ENCODE measurements at regions not wholly inside any gene's neighbourhood (a gene's known extent, or its start where the extent isn't known, plus 50 kb on each side); places are given as distances from the start of the nearest gene placed in this dataset.
"Not testable (repeated sequence)": the region's sequence is repeated elsewhere in the genome, so short reads cannot be mapped to it uniquely, and the experiment has no call there.

GRCh38 chr10:8346861-8347260 is 292.4 kb downstream of the GATA3 start:
- Histone ChIP-seq H3K4me3 (replicated peaks in 1 of 2; ENCODE audit: low read depth in 1 of 2, low read length in 2 of 2) (no peak overlapping the region), H3K79me2 (ENCODE audit: insufficient read depth, low read length) (no peaks in the 10 kb centered on the region), H3K36me3 (ENCODE audit: control insufficient read depth in 1 of 2, insufficient read depth in 2 of 2, low read length in 2 of 2) (no peaks in the 10 kb centered on the region), H3K27ac (ENCODE audit: low read depth, low read length) (no peak overlapping the region), H3K4me1 (ENCODE audit: control insufficient read depth in 1 of 2, insufficient read depth in 2 of 2, low read length in 2 of 2) (no peaks in the 10 kb centered on the region), H3K9me2 (ENCODE audit: insufficient read depth) (no peaks in the 10 kb centered on the region), H3K9ac (ENCODE audit: low read length) (no peak overlapping the region), H3K27me3 (ENCODE audit: insufficient read depth, low read length) (no peaks in the 10 kb centered on the region), H2AFZ (ENCODE audit: low read depth, low read length, poor library complexity, severe bottlenecking) (no peak overlapping the region), H3K9me3 (ENCODE audit: control insufficient read depth in 1 of 2, insufficient read depth in 1 of 2, low read depth in 1 of 2, low read length in 2 of 2) (no peaks in the 10 kb centered on the region), H3K4me2 (ENCODE audit: low read length) (no peak overlapping the region), H4K20me1 (ENCODE audit: insufficient read depth) (no peaks in the 10 kb centered on the region)
- intact Hi-C loops (cut with micrococcal nuclease), result no loop called here
- ChIA-PET POLR2A (no interaction called here), CTCF (no interaction called here), RAD21 (ENCODE audit: low non-redundant PET in 1 of 2, low total read pairs in 2 of 2, uncharacterized antibody in 2 of 2, unreplicated experiment in 2 of 2) (no interaction called here)
- DNase-seq (ENCODE audit: low read depth, low spot score) (no peak), ATAC-seq (no peak)
- TF ChIP-seq ELF1 (IDR thresholded peaks at IDR 0.05; ENCODE audit: borderline replicate concordance, low read depth), result no peak
- TF ChIP-seq ZBTB33 (IDR thresholded peaks at IDR 0.05; ENCODE audit: extremely low read depth, insufficient replicate concordance, low read length), result no peak
- TF ChIP-seq SRF (IDR thresholded peaks at IDR 0.05; ENCODE audit: low read depth), result no peak
- no peak for TF ChIP-seq SP1 (IDR thresholded peaks at IDR 0.05; ENCODE audit: low read depth)
- TF ChIP-seq CBX3 (IDR thresholded peaks at IDR 0.05; ENCODE audit: low read depth), result no peak
- no peak for TF ChIP-seq ZFX (IDR thresholded peaks at IDR 0.05)
- TF ChIP-seq TCF7L2 (IDR thresholded peaks at IDR 0.05; ENCODE audit: borderline replicate concordance, extremely low read depth, insufficient read depth, insufficient read length), result no peak
- TF ChIP-seq POLR2AphosphoS5 (IDR thresholded peaks at IDR 0.05; ENCODE audit: low read depth, low read length), result no peak
- TF ChIP-seq REST (IDR thresholded peaks at IDR 0.05; ENCODE audit: low read depth), result no peak
- TF ChIP-seq CTCF (IDR thresholded peaks at IDR 0.05 in 2 of 3, conservative IDR thresholded peaks at IDR 0.05 in 1 of 3; ENCODE audit: borderline replicate concordance in 1 of 3, insufficient read depth in 1 of 3, low read depth in 2 of 3, low read length in 2 of 3), result no peak
- BruUV-seq (replicated peaks), result no TSS peak

GRCh38 chr10:8347614-8348013 is 293.1 kb downstream of the GATA3 start:
- H2AFZ ChIP-seq (ENCODE audit: low read depth, low read length, poor library complexity, severe bottlenecking); intact Hi-C loops (cut with micrococcal nuclease); POLR2A ChIA-PET; ATAC-seq; H3K4me1 ChIP-seq (ENCODE audit: control insufficient read depth in 1 of 2, insufficient read depth in 2 of 2, low read length in 2 of 2); H4K20me1 ChIP-seq (ENCODE audit: insufficient read depth); H3K79me2 ChIP-seq (ENCODE audit: insufficient read depth, low read length); RAD21 ChIA-PET (ENCODE audit: low non-redundant PET in 1 of 2, low total read pairs in 2 of 2, uncharacterized antibody in 2 of 2, unreplicated experiment in 2 of 2); DNase-seq (ENCODE audit: low read depth, low spot score); H3K27ac ChIP-seq (ENCODE audit: low read depth, low read length); H3K4me2 ChIP-seq (ENCODE audit: low read length); H3K9ac ChIP-seq (ENCODE audit: low read length); H3K4me3 ChIP-seq (replicated peaks in 1 of 2; ENCODE audit: low read depth in 1 of 2, low read length in 2 of 2); H3K27me3 ChIP-seq (ENCODE audit: insufficient read depth, low read length); H3K36me3 ChIP-seq (ENCODE audit: control insufficient read depth in 1 of 2, insufficient read depth in 2 of 2, low read length in 2 of 2); CTCF ChIA-PET; BruUV-seq (replicated peaks); H3K9me3 ChIP-seq (ENCODE audit: control insufficient read depth in 1 of 2, insufficient read depth in 1 of 2, low read depth in 1 of 2, low read length in 2 of 2); H3K9me2 ChIP-seq (ENCODE audit: insufficient read depth): not testable (repeated sequence)

Data from HCT116 (cell line).